Endothelial cell of umbilical vein (primary cell): ENCODE measurements at regions not wholly inside any gene's neighbourhood (a gene's known extent, or its start where the extent isn't known, plus 50 kb on each side); places are given as distances from the start of the nearest gene placed in this dataset.

Experiments
- BruUV-seq: library from RNA; stranded (reverse); fragments of 400-500 nt; replicated peaks from 2 replicates; lab custom pipeline; 2021; lab: Mats Ljungman, UMichigan
- CTCF ChIA-PET: fragments of 300-600, 350-600 bp; sonication (Branson Sonifier 250); formaldehyde crosslinking; loops from one replicate; lab custom pipeline; 2021; ENCODE audit warnings: antibody characterized with exemption, inconsistent platforms; lab: Charles Lee
- POLR2A ChIA-PET: fragments of 300-600, 350-600 bp; sonication (Branson Sonifier 250); formaldehyde crosslinking; loops from one replicate; lab custom pipeline; 2021; ENCODE audit warnings: antibody characterized with exemption, inconsistent platforms; lab: Charles Lee
- DNase-seq: peaks from one replicate; pipeline ENCODE4 v3.0.0-alpha.2; 2011; ENCODE audit warnings: low read depth, low spot score
- FAIRE-seq: peaks from 2 replicates; lab custom pipeline; 2011; peaks lifted over from hg19 to GRCh38; lab: Jason Lieb, UNC
- H2AFZ ChIP-seq: 2 replicates; pipeline ENCODE4 v1.6.0; 2012; ENCODE audit warnings: low read depth, low read length, control low read depth, inconsistent platforms
- H3K27ac ChIP-seq: 2 replicates; pipeline ENCODE4 v1.5.1; 2011; ENCODE audit warnings: low read depth, mild to moderate bottlenecking, control low read depth, low read length, moderate library complexity; ENCODE audit not compliant: insufficient read depth
- H3K27me3 ChIP-seq, 2 experiments: 2 replicates each; pipeline versions ENCODE4 v1.6.0 to v1.6.1; 2011; ENCODE audit warnings: low read length in 2 of 2, mixed read lengths in 1 of 2; ENCODE audit not compliant: control insufficient read depth in 2 of 2, insufficient read depth in 2 of 2
- H3K36me3 ChIP-seq, 2 experiments: 2 replicates in 1 of 2; 3 replicates in 1 of 2; pipeline ENCODE4 v1.5.1; 2011; ENCODE audit warnings: low read length in 2 of 2, mild to moderate bottlenecking in 1 of 2, moderate library complexity in 1 of 2; ENCODE audit not compliant: control insufficient read depth in 2 of 2, insufficient read depth in 2 of 2; ENCODE audit errors: extremely low read depth in 1 of 2
- H3K4me1 ChIP-seq: 3 replicates; pipeline ENCODE4 v1.5.1; 2011; ENCODE audit warnings: mild to moderate bottlenecking, low read length; ENCODE audit not compliant: control insufficient read depth, insufficient read depth; ENCODE audit errors: extremely low read depth
- H3K4me2 ChIP-seq: 2 replicates; pipeline ENCODE4 v1.6.1; 2011; ENCODE audit warnings: low read length, control low read depth, mixed read lengths; ENCODE audit not compliant: insufficient read depth
- H3K4me3 ChIP-seq, 3 experiments: fragments of 200-600 bp in 1 of 3; sonication (generic), shearing (Covaris generic) in 1 of 3; replicated peaks in 1 of 3; 2 replicates each; pipeline ENCODE4 v1.5.1; 2011 to 2016; ENCODE audit warnings: control low read depth in 3 of 3, low read length in 3 of 3, mild to moderate bottlenecking in 2 of 3, inconsistent platforms in 1 of 3, low read depth in 1 of 3, moderate library complexity in 1 of 3; ENCODE audit not compliant: insufficient read depth in 1 of 3
- H3K79me2 ChIP-seq: 2 replicates; pipeline ENCODE4 v1.6.0; 2012; ENCODE audit warnings: low read length, inconsistent platforms; ENCODE audit not compliant: control insufficient read depth, insufficient read depth
- H3K9ac ChIP-seq: replicated peaks from 2 replicates; pipeline ENCODE3; 2011; ENCODE audit warnings: low read length, control low read depth; ENCODE audit not compliant: insufficient read depth; ENCODE audit errors: extremely low read depth
- H3K9me1 ChIP-seq: replicated peaks from 3 replicates; pipeline ENCODE4 v1.6.0; 2011; ENCODE audit warnings: mild to moderate bottlenecking, low read length; ENCODE audit not compliant: control insufficient read depth, insufficient read depth; ENCODE audit errors: extremely low read depth
- H3K9me3 ChIP-seq: replicated peaks from 2 replicates; pipeline ENCODE4 v1.5.1; 2012; ENCODE audit warnings: low read length, inconsistent platforms; ENCODE audit not compliant: control insufficient read depth, insufficient read depth
- H4K20me1 ChIP-seq: replicated peaks from 2 replicates; pipeline ENCODE3; 2011; ENCODE audit warnings: mild to moderate bottlenecking, low read length; ENCODE audit not compliant: control insufficient read depth, insufficient read depth; ENCODE audit errors: extremely low read depth
- EZH2 ChIP-seq: IDR thresholded peaks from 2 replicates; pipeline ENCODE4 v1.6.1; 2012; ENCODE audit warnings: borderline replicate concordance, low read depth, mild to moderate bottlenecking, moderate library complexity, low read length, inconsistent platforms; ENCODE audit not compliant: severe bottlenecking
- FOS ChIP-seq: IDR thresholded peaks from 2 replicates; pipeline ENCODE4 v1.6.1; 2011; ENCODE audit warnings: mild to moderate bottlenecking, low read length, moderate library complexity, borderline replicate concordance; ENCODE audit not compliant: insufficient read depth
- GATA2 ChIP-seq: IDR thresholded peaks from 2 replicates; pipeline ENCODE4 v1.7.0; 2011; ENCODE audit warnings: low read depth, mild to moderate bottlenecking, moderate library complexity, mixed read lengths, low read length; ENCODE audit not compliant: insufficient read length, insufficient read depth
- JUN ChIP-seq: IDR thresholded peaks from 2 replicates; pipeline ENCODE4 v1.6.1; 2011; ENCODE audit warnings: borderline replicate concordance, low read depth; ENCODE audit not compliant: insufficient read length, insufficient read depth
- MYC ChIP-seq: IDR thresholded peaks from one replicate; pipeline ENCODE4 v1.6.1; 2011; ENCODE audit warnings: mild to moderate bottlenecking, low read depth, low read length
- POLR2A ChIP-seq: IDR thresholded peaks from 2 replicates; pipeline ENCODE4 v1.6.1; 2012; ENCODE audit warnings: low read depth, mild to moderate bottlenecking, control low read depth, low read length
- POLR2AphosphoS5 ChIP-seq: IDR thresholded peaks from 2 replicates; pipeline ENCODE4 v1.6.1; 2012; ENCODE audit warnings: low read depth, mild to moderate bottlenecking, control low read depth, low read length, moderate library complexity; ENCODE audit not compliant: insufficient read depth
- dilution Hi-C: fragments of 300-500 bp; cut with MboI; formaldehyde crosslinking; loops from one replicate; pipeline ENCODE4 v1.15.0; 2019; ENCODE audit warnings: low sequenced_read_pairs; ENCODE audit not compliant: extremely low pct_ligation_motif_present
- intact Hi-C: fragments of 100-400 bp; cut with micrococcal nuclease; formaldehyde crosslinking; loops from one replicate; pipeline ENCODE4 v1.10.0; 2022
- TF ChIP-seq, protein P1 (sequence below), 2 donors: IDR thresholded peaks; 1 replicate in 1 of 2; 2 replicates in 1 of 2; pipeline ENCODE4 v1.5.1; 2011; ENCODE audit warnings: low read length in 2 of 2, mild to moderate bottlenecking in 2 of 2, moderate library complexity in 2 of 2, control low read depth in 1 of 2, inconsistent platforms in 1 of 2, low read depth in 1 of 2; ENCODE audit not compliant: insufficient read depth in 1 of 2; ENCODE audit errors: extremely low read depth in 1 of 2
- TF ChIP-seq, protein P2 (sequence below): IDR thresholded peaks from 2 replicates; pipeline ENCODE4 v1.6.1; 2011; ENCODE audit not compliant: insufficient read depth, insufficient read length

DNA sequence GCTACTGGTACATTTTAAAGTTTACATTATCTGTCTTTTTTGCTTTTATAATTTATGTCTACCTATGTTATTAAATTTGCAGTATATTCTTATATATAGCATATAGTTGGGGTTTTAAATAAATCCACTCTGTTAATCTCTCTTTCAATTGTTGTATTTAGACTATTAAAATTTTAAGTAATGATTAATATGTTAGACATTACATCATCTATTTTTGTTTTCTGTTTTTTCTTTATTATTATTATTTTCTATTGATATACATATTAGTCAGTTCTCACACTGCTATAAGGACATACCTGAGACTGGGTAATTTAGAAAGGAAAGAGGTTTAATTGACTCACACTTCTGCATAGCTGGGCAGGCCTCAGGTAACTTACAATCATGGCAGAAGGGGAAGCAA lies 1338.2 kb upstream of the GJE1 start:
- H2AFZ ChIP-seq, result no peak overlapping the region
- no peaks in the 10 kb centered on the region for H4K20me1 ChIP-seq
- H3K4me3 ChIP-seq, result no peak overlapping the region
- dilution Hi-C loops (no loop called here), intact Hi-C loops (no loop called here)
- no peak overlapping the region for H3K9ac ChIP-seq
- no TSS peak for BruUV-seq
- no peaks in the 10 kb centered on the region for H3K9me3 ChIP-seq
- H3K4me2 ChIP-seq, result no peak overlapping the region
- H3K36me3 ChIP-seq, result no peaks in the 10 kb centered on the region
- TF ChIP-seq POLR2AphosphoS5, result no peak
- TF ChIP-seq, protein P1, sequence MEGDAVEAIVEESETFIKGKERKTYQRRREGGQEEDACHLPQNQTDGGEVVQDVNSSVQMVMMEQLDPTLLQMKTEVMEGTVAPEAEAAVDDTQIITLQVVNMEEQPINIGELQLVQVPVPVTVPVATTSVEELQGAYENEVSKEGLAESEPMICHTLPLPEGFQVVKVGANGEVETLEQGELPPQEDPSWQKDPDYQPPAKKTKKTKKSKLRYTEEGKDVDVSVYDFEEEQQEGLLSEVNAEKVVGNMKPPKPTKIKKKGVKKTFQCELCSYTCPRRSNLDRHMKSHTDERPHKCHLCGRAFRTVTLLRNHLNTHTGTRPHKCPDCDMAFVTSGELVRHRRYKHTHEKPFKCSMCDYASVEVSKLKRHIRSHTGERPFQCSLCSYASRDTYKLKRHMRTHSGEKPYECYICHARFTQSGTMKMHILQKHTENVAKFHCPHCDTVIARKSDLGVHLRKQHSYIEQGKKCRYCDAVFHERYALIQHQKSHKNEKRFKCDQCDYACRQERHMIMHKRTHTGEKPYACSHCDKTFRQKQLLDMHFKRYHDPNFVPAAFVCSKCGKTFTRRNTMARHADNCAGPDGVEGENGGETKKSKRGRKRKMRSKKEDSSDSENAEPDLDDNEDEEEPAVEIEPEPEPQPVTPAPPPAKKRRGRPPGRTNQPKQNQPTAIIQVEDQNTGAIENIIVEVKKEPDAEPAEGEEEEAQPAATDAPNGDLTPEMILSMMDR (IDR thresholded peaks at IDR 0.05; ENCODE audit: extremely low read depth in 1 of 2, insufficient read depth in 1 of 2, low read depth in 1 of 2, low read length in 2 of 2), result no peak
- TF ChIP-seq, protein P2, sequence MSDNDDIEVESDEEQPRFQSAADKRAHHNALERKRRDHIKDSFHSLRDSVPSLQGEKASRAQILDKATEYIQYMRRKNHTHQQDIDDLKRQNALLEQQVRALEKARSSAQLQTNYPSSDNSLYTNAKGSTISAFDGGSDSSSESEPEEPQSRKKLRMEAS, result no peak
- no peak for TF ChIP-seq FOS
- no peak for TF ChIP-seq GATA2
- no peak for TF ChIP-seq JUN
- no peak for TF ChIP-seq EZH2
- TF ChIP-seq MYC, result no peak
- no peak for TF ChIP-seq POLR2A
- no peaks in the 10 kb centered on the region for H3K9me1 ChIP-seq
- H3K79me2 ChIP-seq, result no peaks in the 10 kb centered on the region
- H3K27ac ChIP-seq, result no peak overlapping the region
- ChIA-PET POLR2A (no interaction called here), CTCF (no interaction called here)
- DNase-seq, result no peak
- no peak for FAIRE-seq
- H3K27me3 ChIP-seq, result no peaks in the 10 kb centered on the region
- no peaks in the 10 kb centered on the region for H3K4me1 ChIP-seq
